Loucy (cell line): ENCODE measurements at regions not wholly inside any gene's neighbourhood (a gene's known extent, or its start where the extent isn't known, plus 50 kb on each side); places are given as distances from the start of the nearest gene placed in this dataset.

ENCODE experiments used
- H2AFZ ChIP-seq: fragments of 200-600 bp; sonication (generic); 2 replicates; pipeline ENCODE4 v1.6.0; 2016; ENCODE audit warnings: antibody characterized with exemption, mild to moderate bottlenecking, low read length, moderate library complexity
- H3F3A ChIP-seq: fragments of 200-600 bp; 2 replicates; pipeline ENCODE4 v1.6.0; 2016; ENCODE audit warnings: antibody characterized with exemption, low read depth, mild to moderate bottlenecking
- H3K27me3 ChIP-seq: fragments of 200-600 bp; sonication (generic); 2 replicates; pipeline ENCODE4 v1.6.1; 2014; ENCODE audit warnings: low read length, mild to moderate bottlenecking; ENCODE audit not compliant: insufficient read depth, poor library complexity, severe bottlenecking
- H3K36me3 ChIP-seq: fragments of 200-600 bp; sonication (generic); 2 replicates; pipeline ENCODE4 v1.6.1; 2016; ENCODE audit warnings: low read length; ENCODE audit not compliant: insufficient read depth
- H3K4me1 ChIP-seq: fragments of 200-600 bp; sonication (generic); 2 replicates; pipeline ENCODE4 v1.5.1; 2014; ENCODE audit warnings: low read length, mild to moderate bottlenecking; ENCODE audit not compliant: insufficient read depth, poor library complexity, severe bottlenecking
- H3K4me2 ChIP-seq: fragments of 200-600 bp; sonication (generic); 2 replicates; pipeline ENCODE4 v1.6.0; 2014; ENCODE audit warnings: antibody characterized with exemption, low read length, low read depth, mild to moderate bottlenecking; ENCODE audit not compliant: poor library complexity, severe bottlenecking
- H3K4me3 ChIP-seq: fragments of 200-600 bp; sonication (generic); 2 replicates; pipeline ENCODE4 v1.5.1; 2014; ENCODE audit warnings: low read length, mild to moderate bottlenecking, mixed read lengths; ENCODE audit not compliant: poor library complexity, severe bottlenecking
- H3K79me2 ChIP-seq: fragments of 200-600 bp; sonication (generic); 2 replicates; pipeline ENCODE4 v1.6.1; 2014; ENCODE audit warnings: low read length; ENCODE audit not compliant: insufficient read depth
- H3K9ac ChIP-seq: fragments of 200-600 bp; sonication (generic); 2 replicates; pipeline ENCODE4 v1.6.0; 2014; ENCODE audit warnings: mild to moderate bottlenecking, low read depth, low read length, moderate library complexity; ENCODE audit not compliant: poor library complexity, severe bottlenecking
- H3K9me2 ChIP-seq: fragments of 200-600 bp; sonication (generic); replicated peaks from 2 replicates; pipeline ENCODE4 v1.6.1; 2016; ENCODE audit warnings: low read depth, low read length, mixed read lengths
- H3K9me3 ChIP-seq: fragments of 200-600 bp; sonication (generic); 2 replicates; pipeline ENCODE4 v1.6.1; 2014; ENCODE audit warnings: mild to moderate bottlenecking, antibody characterized with exemption, low read length, low read depth; ENCODE audit not compliant: insufficient read depth
- H4K20me1 ChIP-seq: fragments of 200-600 bp; sonication (generic); 2 replicates; pipeline ENCODE4 v1.6.0; 2014; ENCODE audit warnings: antibody characterized with exemption, low read length, mild to moderate bottlenecking; ENCODE audit not compliant: insufficient read depth, poor library complexity, severe bottlenecking
- EZH2phosphoT487 ChIP-seq: fragments of 200-600 bp; IDR thresholded peaks from 2 replicates; pipeline ENCODE4 v1.6.1; 2018; ENCODE audit warnings: antibody characterized with exemption, mild to moderate bottlenecking, moderate library complexity, borderline replicate concordance
- TF ChIP-seq, protein P1 (sequence below): fragments of 200-600 bp; sonication (generic); conservative IDR thresholded peaks from 2 replicates; pipeline ENCODE4 v1.5.1; 2014; ENCODE audit warnings: mild to moderate bottlenecking, antibody characterized with exemption, low read length

DNA sequence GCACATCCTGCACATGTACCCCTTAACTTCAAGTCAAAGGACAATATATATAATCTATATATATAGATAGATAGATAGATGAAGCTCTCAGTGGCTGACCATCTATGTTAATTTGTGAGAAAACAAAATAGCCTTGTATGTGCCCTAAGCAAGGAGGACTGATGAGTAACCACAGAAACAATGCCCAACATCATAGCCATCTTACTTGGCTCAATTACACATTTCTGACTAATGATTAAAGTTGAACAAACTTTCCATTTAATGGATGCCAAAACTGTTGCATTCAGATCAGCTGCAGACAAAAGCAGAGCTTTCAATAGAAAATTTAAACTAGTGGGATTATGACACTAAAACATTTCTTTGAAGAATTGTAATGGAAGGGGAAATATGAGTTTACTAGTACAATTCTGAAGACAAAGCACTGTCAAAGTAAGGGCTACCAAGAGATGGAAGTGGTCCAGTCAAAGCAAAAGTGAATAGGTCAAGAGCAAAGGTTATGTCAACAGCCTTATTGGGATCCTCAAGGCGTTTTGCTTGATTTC, 1188.2 kb upstream of the RAG2 start:
- no peaks in the 10 kb centered on the region for H3K27me3 ChIP-seq
- no peak for TF ChIP-seq EZH2phosphoT487
- TF ChIP-seq, protein P1, sequence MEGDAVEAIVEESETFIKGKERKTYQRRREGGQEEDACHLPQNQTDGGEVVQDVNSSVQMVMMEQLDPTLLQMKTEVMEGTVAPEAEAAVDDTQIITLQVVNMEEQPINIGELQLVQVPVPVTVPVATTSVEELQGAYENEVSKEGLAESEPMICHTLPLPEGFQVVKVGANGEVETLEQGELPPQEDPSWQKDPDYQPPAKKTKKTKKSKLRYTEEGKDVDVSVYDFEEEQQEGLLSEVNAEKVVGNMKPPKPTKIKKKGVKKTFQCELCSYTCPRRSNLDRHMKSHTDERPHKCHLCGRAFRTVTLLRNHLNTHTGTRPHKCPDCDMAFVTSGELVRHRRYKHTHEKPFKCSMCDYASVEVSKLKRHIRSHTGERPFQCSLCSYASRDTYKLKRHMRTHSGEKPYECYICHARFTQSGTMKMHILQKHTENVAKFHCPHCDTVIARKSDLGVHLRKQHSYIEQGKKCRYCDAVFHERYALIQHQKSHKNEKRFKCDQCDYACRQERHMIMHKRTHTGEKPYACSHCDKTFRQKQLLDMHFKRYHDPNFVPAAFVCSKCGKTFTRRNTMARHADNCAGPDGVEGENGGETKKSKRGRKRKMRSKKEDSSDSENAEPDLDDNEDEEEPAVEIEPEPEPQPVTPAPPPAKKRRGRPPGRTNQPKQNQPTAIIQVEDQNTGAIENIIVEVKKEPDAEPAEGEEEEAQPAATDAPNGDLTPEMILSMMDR: no peak
- H3K36me3 ChIP-seq: no peaks in the 10 kb centered on the region
- 0 out of 2 replicates have a peak, but pooled peaks cover 2% of the 10 kb centered on the region for H3K9me3 ChIP-seq
- H3K4me3 ChIP-seq: no peak overlapping the region
- H3K9me2 ChIP-seq: no peaks in the 10 kb centered on the region
- H3F3A ChIP-seq: no peaks in the 10 kb centered on the region
- no peaks in the 10 kb centered on the region for H3K4me1 ChIP-seq
- no peak overlapping the region for H3K4me2 ChIP-seq
- H4K20me1 ChIP-seq: no peaks in the 10 kb centered on the region
- H2AFZ ChIP-seq: no peak overlapping the region
- H3K9ac ChIP-seq: no peak overlapping the region
- no peaks in the 10 kb centered on the region for H3K79me2 ChIP-seq

DNA sequence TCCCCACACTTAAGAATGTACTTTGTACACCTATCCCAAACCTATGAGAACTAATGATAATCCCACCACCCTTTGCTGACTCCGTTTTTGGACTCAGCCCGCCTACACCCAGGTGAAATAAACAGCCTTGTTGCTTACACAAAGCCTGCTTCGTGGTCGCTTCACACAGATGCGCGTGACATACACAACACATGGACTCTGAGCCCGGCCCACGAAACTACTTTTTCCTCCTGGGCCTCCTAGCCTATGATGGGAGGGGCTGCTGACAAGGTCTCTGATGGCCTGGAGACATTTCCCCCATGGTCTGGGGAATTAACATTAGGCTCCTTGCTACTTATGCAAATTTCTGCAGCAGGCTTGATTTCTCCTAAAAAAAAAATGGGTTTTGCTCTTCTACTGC, 1176.4 kb upstream of the RAG2 start:
- TF ChIP-seq, protein P1: no peak
- no peak for TF ChIP-seq EZH2phosphoT487
- H3K4me2 ChIP-seq: no peak overlapping the region
- no peaks in the 10 kb centered on the region for H3K79me2 ChIP-seq

DNA sequence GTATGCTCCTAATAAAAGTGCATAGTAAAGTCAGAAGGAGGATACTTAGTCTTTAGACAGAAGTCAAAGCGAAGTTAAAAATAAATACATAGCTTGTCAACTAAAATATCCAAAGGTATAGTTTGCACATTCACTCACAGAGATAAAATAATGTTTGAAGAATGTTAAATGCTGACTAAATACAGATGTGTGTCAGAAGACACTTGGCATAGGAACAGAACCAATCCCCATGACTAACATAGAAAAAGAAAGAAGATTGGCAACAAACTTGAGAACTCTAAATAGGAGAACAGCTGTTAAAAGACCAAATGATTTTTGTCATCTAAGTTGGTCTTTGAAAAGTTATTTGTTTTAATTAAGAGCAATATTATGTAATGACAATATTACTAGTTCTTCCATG, 1172.1 kb upstream of the RAG2 start:
- Histone ChIP-seq H3K9me2 (no peaks in the 10 kb centered on the region), H3K4me2 (no peak overlapping the region), H3K4me3 (no peak overlapping the region), H3F3A (no peaks in the 10 kb centered on the region), H3K4me1 (no peaks in the 10 kb centered on the region), H3K36me3 (no peaks in the 10 kb centered on the region), H3K79me2 (no peaks in the 10 kb centered on the region), H3K27me3 (no peaks in the 10 kb centered on the region), H4K20me1 (no peaks in the 10 kb centered on the region), H3K9me3 (no peaks in the 10 kb centered on the region), H3K9ac (no peak overlapping the region), H2AFZ (no peak overlapping the region)
- no peak for TF ChIP-seq EZH2phosphoT487
- TF ChIP-seq, protein P1: no peak

More for the DNA sequence above, 1176.4 kb upstream of the RAG2 start:
- Histone ChIP-seq H3K9me2 (no peaks in the 10 kb centered on the region), H2AFZ (no peak overlapping the region), H3K9ac (no peak overlapping the region), H4K20me1 (no peaks in the 10 kb centered on the region), H3K36me3 (no peaks in the 10 kb centered on the region), H3K4me1 (no peaks in the 10 kb centered on the region), H3F3A (no peaks in the 10 kb centered on the region), H3K27me3 (no peaks in the 10 kb centered on the region), H3K4me3 (no peak overlapping the region), H3K9me3 (no peaks in the 10 kb centered on the region)
